Stomach (tissue), 8 donors: ENCODE measurements at regions not wholly inside any gene's neighbourhood (a gene's known extent, or its start where the extent isn't known, plus 50 kb on each side); places are given as distances from the start of the nearest gene placed in this dataset.

Source experiments
- DNase-seq, 2 donors: peaks; one replicate each; pipeline versions ENCODE4 v3.0.0 to v3.0.0-alpha.2; 2013 to 2019
- H3K27ac ChIP-seq, 5 donors: fragments of 200-600 bp in 4 of 5; sonication (generic) in 4 of 5; one replicate each; pipeline ENCODE4 v1.5.1; 2013 to 2019; ENCODE audit warnings: mild to moderate bottlenecking in 1 of 5, moderate library complexity in 1 of 5
- H3K27me3 ChIP-seq, 3 donors: fragments of 200-600 bp; sonication (generic); one replicate each; pipeline ENCODE4 v1.5.1; 2017 to 2019; ENCODE audit warnings: mixed run types in 1 of 3
- H3K36me3 ChIP-seq, 4 donors: fragments of 200-600 bp; sonication (generic); 1 replicate in 3 of 4; 2 replicates in 1 of 4; pipeline ENCODE4 v1.5.1; 2016 to 2019
- H3K4me1 ChIP-seq, 4 donors: fragments of 200-600 bp; sonication (generic); one replicate each; pipeline ENCODE4 v1.5.1; 2016 to 2019
- H3K4me3 ChIP-seq, 4 donors: fragments of 200-600 bp; sonication (generic) in 3 of 4; one replicate each; pipeline ENCODE4 v1.5.1; 2016 to 2019; ENCODE audit warnings: mild to moderate bottlenecking in 1 of 4
- H3K9me3 ChIP-seq, 4 donors: fragments of 200-600 bp; sonication (generic); one replicate each; pipeline ENCODE4 v1.5.1; 2016 to 2019
- CTCF ChIP-seq, 7 experiments: fragments of 450-650 bp in 4 of 7; fragments of 200-600 bp in 3 of 7; sonication (generic) in 3 of 7; IDR thresholded peaks; one replicate each; pipeline ENCODE4 v1.5.1; 2016 to 2019; ENCODE audit warnings: antibody characterized with exemption in 7 of 7, control low read depth in 2 of 7, mild to moderate bottlenecking in 1 of 7
- EP300 ChIP-seq: sonication (generic); formaldehyde crosslinking; IDR thresholded peaks from one replicate; pipeline ENCODE4 v1.6.1; 2017; ENCODE audit warnings: antibody characterized with exemption
- POLR2A ChIP-seq, 4 donors: fragments of 450-650 bp; IDR thresholded peaks; one replicate each; pipeline ENCODE4 v1.6.1; 2016; ENCODE audit warnings: antibody characterized with exemption in 4 of 4, control low read depth in 2 of 4, mild to moderate bottlenecking in 1 of 4, moderate library complexity in 1 of 4
- POLR2AphosphoS5 ChIP-seq, 3 donors: sonication (generic); formaldehyde crosslinking; IDR thresholded peaks; one replicate each; pipeline ENCODE4 v1.6.1; 2016; ENCODE audit warnings: antibody characterized with exemption in 3 of 3
- WGBS, 5 donors: extraction: QIAGEN DNeasy Blood & Tissue Kit in 3 of 5; methylation state at CpG; one replicate each; pipeline versions ENCODE4 v1.1.5 to v1.1.7; 2013 to 2018; 5-methylcytosine and 5-hydroxymethylcytosine counted together
- intact Hi-C: fragments of 100-400 bp; cut with DNase I; formaldehyde crosslinking; loops from one replicate; pipeline ENCODE4 v1.15.1; 2023; ENCODE audit warnings: low total_unique reads
- donor health status: healthy with polysubstance abuse.
- donor health status: Bipolar disorder and iron deficiency.
- donor health status: healthy.

GRCh38 chr5:102579379-102579778 is 80.6 kb upstream of the SLCO6A1 start:
- Histone ChIP-seq H3K27me3 (peaks cover 0 to 3% (median 0%) of the 10 kb centered on the region in 3 donors), H3K4me3 (no peak overlapping the region), H3K36me3 (no peaks in the 10 kb centered on the region), H3K4me1 (peaks cover 0 to 6% (median 0%) of the 10 kb centered on the region in 4 donors), H3K9me3 (no peaks in the 10 kb centered on the region), H3K27ac (no peak overlapping the region)
- no peak for DNase-seq
- 67 to 82% (median 78%) methylated on average over 1 of the region's 1 CpG for WGBS, 5 donors
- intact Hi-C loops: no loop called here
- no peak for TF ChIP-seq POLR2A (IDR thresholded peaks at IDR 0.05)
- TF ChIP-seq EP300: no peak
- no peak for TF ChIP-seq CTCF (IDR thresholded peaks at IDR 0.05)

GRCh38 chr5:102581011-102581410 is 82.2 kb upstream of the SLCO6A1 start:
- Histone ChIP-seq H3K27me3 (peaks cover 0 to 3% (median 0%) of the 10 kb centered on the region in 3 donors), H3K4me1 (peaks cover 0 to 6% (median 0%) of the 10 kb centered on the region in 4 donors), H3K4me3 (no peak overlapping the region), H3K9me3 (no peaks in the 10 kb centered on the region), H3K27ac (no peak overlapping the region), H3K36me3 (no peaks in the 10 kb centered on the region)
- TF ChIP-seq CTCF (IDR thresholded peaks at IDR 0.05) (no peak), POLR2AphosphoS5 (IDR thresholded peaks at IDR 0.05) (no peak), EP300 (no peak), POLR2A (IDR thresholded peaks at IDR 0.05) (no peak)
- intact Hi-C loops: loop anchor here (10.0 kb wide), 1 partner anchor 454 kb away; no protein-coding TSS in a partner anchor
- DNase-seq: no peak

DNA sequence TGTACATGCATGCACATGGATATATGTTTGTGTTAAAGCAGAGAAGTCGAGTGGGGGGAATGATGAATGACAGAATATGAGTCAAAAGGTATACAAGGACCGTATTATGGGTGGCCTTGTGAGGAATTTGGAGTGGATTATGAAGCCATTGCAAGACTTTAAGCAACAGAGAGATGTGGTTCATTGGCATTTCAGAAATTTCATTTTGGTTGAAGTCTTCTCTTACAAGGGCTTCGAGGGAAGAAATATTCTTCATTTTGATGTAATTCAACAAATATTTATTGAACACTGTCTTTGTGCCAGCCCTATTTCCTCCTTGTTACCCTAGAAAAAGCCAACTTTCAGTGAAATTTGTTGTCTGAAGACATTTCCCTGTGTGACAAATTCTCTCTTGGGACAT is 83.9 kb upstream of the SLCO6A1 start:
- intact Hi-C loops: loop anchor here (10.0 kb wide), 1 partner anchor 452 kb away; no protein-coding TSS in a partner anchor
- 38 to 65% (median 60%) methylated on average over 3 of the region's 3 CpGs for WGBS, 5 donors

DNA sequence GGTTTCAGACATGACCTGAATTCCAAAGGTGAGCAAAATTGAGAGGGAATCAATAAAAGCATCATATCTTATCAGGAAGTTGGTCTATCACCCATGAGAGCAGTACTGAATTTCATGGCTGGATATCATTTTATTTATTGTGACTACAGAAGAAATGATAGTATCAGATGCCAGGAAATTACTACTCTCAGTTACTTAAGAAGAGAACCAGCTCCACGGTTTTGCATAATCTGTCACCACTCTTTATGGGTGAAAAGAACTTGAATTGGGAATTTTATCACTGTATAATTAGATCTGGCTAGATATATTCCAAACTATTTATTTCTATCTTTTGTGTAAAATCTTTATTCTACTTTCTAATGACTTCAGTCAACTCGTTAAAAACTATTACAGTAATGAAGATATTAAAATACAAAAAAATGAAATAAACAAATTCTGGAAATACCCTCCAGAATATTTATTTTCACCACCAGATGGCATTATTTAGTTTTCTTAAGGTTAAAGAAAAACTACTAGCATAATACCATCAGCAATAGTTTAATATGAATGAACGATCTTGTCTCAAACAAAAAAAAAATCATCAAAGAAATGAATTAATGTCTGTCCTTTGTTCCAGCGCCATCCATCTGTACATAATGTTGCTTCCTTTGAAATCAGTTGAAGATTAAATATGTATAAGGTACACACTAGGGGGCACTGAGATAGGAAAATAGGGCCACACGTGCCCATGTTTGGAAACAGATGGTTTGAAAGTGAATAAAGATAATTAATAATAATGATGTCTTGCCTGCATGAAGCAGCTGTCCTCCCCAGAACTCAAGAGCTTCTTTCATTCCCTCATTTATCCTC is 84.7 kb upstream of the SLCO6A1 start:
- DNase-seq: peak in 1 of 2 donors; percentile 20
- WGBS, 5 donors: 14 to 19% (median 17%) methylated on average over 5 of the region's 5 CpGs
- Histone ChIP-seq H3K9me3 (no peaks in the 10 kb centered on the region), H3K27me3 (no peaks in the 10 kb centered on the region), H3K36me3 (no peaks in the 10 kb centered on the region), H3K27ac (no peak overlapping the region), H3K4me1 (peaks cover 0 to 6% (median 0%) of the 10 kb centered on the region in 4 donors), H3K4me3 (no peak overlapping the region)
- intact Hi-C loops: loop anchor here (10.0 kb wide), 1 partner anchor 451 kb away; no protein-coding TSS in a partner anchor
- TF ChIP-seq CTCF (IDR thresholded peaks at IDR 0.05) (peak in 1 of 7 experiments; percentile 35), EP300 (no peak), POLR2A (IDR thresholded peaks at IDR 0.05) (no peak), POLR2AphosphoS5 (IDR thresholded peaks at IDR 0.05) (no peak)

More for the DNA sequence above, 83.9 kb upstream of the SLCO6A1 start:
- Histone ChIP-seq H3K27me3 (peaks cover 0 to under 1% (median 0%) of the 10 kb centered on the region in 3 donors), H3K36me3 (no peaks in the 10 kb centered on the region), H3K4me1 (peaks cover 0 to 6% (median 0%) of the 10 kb centered on the region in 4 donors), H3K27ac (no peak overlapping the region), H3K4me3 (no peak overlapping the region), H3K9me3 (no peaks in the 10 kb centered on the region)
- DNase-seq: no peak
- TF ChIP-seq EP300 (no peak), CTCF (IDR thresholded peaks at IDR 0.05) (no peak), POLR2AphosphoS5 (IDR thresholded peaks at IDR 0.05) (no peak), POLR2A (IDR thresholded peaks at IDR 0.05) (no peak)
